ENCODE measurements at regions not wholly inside any gene's neighbourhood (a gene's known extent, or its start where the extent isn't known, plus 50 kb on each side); places are given as distances from the start of the nearest gene placed in this dataset.

DNA sequence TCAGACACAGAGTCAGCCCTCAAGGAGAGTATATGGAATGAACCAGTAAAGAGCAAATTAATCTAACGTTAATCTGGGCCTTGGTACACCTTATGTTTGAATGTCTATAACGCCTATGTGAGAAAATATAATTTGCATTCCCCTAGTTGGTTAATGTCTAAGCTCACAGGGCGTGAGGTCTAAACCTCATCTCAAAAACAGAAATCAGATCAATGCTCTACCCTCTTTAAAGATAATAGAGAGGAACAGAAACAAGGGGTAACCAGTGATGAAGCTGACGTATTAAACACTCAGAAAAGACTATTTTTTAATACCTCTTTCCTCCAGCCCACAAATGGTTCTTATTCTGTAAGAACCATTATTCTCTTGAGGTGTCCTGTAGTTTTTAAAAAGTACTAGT, 369.2 kb upstream of the NOCT start:
- Histone ChIP-seq H3K36me3 (ENCODE audit: control insufficient read depth, low read length) (no peaks in the 10 kb centered on the region), H3F3A (ENCODE audit: control insufficient read depth, insufficient read depth) (no peaks in the 10 kb centered on the region), H3K4me2 (ENCODE audit: low read length) (no peak overlapping the region), H3K27ac (ENCODE audit: low read depth, low read length) (no peak overlapping the region), H3K4me1 (ENCODE audit: control insufficient read depth, low read length) (no peaks in the 10 kb centered on the region), H3K9me2 (replicated peaks; ENCODE audit: control insufficient read depth, low read length) (no peaks in the 10 kb centered on the region), H4K20me1 (ENCODE audit: control insufficient read depth, insufficient read depth, low read depth, low read length) (no peaks in the 10 kb centered on the region), H3K79me2 (ENCODE audit: control insufficient read depth, low read length) (no peaks in the 10 kb centered on the region), H3K4me3 (ENCODE audit: low read length) (no peak overlapping the region), H3K27me3 (ENCODE audit: control insufficient read depth, low read length) (no peaks in the 10 kb centered on the region), H3K9me3 (ENCODE audit: control insufficient read depth, insufficient read depth, low read length) (no peaks in the 10 kb centered on the region)
- no peak for TF ChIP-seq EZH2phosphoT487 (IDR thresholded peaks at IDR 0.05; ENCODE audit: borderline replicate concordance, low read length)
- TF ChIP-seq, protein P1, sequence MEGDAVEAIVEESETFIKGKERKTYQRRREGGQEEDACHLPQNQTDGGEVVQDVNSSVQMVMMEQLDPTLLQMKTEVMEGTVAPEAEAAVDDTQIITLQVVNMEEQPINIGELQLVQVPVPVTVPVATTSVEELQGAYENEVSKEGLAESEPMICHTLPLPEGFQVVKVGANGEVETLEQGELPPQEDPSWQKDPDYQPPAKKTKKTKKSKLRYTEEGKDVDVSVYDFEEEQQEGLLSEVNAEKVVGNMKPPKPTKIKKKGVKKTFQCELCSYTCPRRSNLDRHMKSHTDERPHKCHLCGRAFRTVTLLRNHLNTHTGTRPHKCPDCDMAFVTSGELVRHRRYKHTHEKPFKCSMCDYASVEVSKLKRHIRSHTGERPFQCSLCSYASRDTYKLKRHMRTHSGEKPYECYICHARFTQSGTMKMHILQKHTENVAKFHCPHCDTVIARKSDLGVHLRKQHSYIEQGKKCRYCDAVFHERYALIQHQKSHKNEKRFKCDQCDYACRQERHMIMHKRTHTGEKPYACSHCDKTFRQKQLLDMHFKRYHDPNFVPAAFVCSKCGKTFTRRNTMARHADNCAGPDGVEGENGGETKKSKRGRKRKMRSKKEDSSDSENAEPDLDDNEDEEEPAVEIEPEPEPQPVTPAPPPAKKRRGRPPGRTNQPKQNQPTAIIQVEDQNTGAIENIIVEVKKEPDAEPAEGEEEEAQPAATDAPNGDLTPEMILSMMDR (IDR thresholded peaks at IDR 0.05; ENCODE audit: low read depth, low read length, poor library complexity, severe bottlenecking) = no peak

DNA sequence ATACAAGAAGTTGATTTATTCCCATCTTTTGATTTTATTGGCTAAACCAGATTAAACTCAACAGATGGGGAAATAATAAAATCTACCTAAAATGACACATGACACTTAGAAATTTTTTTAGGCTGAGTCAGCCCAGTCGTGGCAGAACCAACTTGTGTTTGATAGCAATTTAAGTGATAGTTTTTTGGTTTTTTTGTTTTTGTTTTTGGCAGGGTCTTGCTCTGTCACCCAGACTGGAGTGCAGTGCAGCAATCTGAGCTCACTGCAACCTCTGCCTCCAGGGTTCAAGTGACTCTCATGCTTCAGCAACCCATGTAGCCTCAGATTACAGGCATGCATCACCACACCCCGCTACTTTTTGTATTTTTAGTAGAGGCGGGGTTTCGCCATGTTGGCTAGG, 370.3 kb upstream of the NOCT start:
- H4K20me1 ChIP-seq (ENCODE audit: control insufficient read depth, insufficient read depth, low read depth, low read length) = no peaks in the 10 kb centered on the region
- H3K9me2 ChIP-seq (replicated peaks; ENCODE audit: control insufficient read depth, low read length) = no peaks in the 10 kb centered on the region
- no peaks in the 10 kb centered on the region for H3K4me1 ChIP-seq (ENCODE audit: control insufficient read depth, low read length)
- TF ChIP-seq EZH2phosphoT487 (IDR thresholded peaks at IDR 0.05; ENCODE audit: borderline replicate concordance, low read length) = no peak
- TF ChIP-seq, protein P1 (IDR thresholded peaks at IDR 0.05; ENCODE audit: low read depth, low read length, poor library complexity, severe bottlenecking) = no peak
- H3K9me3 ChIP-seq (ENCODE audit: control insufficient read depth, insufficient read depth, low read length) = no peaks in the 10 kb centered on the region
- H3K4me2 ChIP-seq (ENCODE audit: low read length) = no peak overlapping the region
- H3F3A ChIP-seq (ENCODE audit: control insufficient read depth, insufficient read depth) = no peaks in the 10 kb centered on the region
- no peak overlapping the region for H3K27ac ChIP-seq (ENCODE audit: low read depth, low read length)
- H3K27me3 ChIP-seq (ENCODE audit: control insufficient read depth, low read length) = no peaks in the 10 kb centered on the region
- H3K79me2 ChIP-seq (ENCODE audit: control insufficient read depth, low read length) = no peaks in the 10 kb centered on the region
- H3K4me3 ChIP-seq (ENCODE audit: low read length) = no peak overlapping the region
- no peaks in the 10 kb centered on the region for H3K36me3 ChIP-seq (ENCODE audit: control insufficient read depth, low read length)

DNA sequence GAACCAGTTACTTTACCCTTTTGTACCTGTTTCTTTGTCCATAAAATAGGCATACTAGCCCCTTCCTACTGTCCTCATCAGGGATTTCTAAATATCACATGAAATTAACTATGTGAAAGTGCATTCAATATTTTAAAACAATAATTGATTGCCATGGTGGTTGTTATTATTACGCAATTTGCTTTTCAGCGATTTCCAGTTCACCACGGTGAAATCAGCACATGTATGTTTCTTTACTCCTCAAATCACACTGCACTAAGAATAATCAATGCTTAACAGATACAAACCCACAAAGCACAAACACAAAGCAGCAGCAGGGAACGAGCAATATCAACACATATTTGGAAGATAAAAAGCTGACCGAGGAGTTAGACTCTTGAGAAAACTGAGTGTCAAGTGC, 371.3 kb upstream of the NOCT start:
- Histone ChIP-seq H3K9me3 (ENCODE audit: control insufficient read depth, insufficient read depth, low read length) (no peaks in the 10 kb centered on the region), H3F3A (ENCODE audit: control insufficient read depth, insufficient read depth) (no peaks in the 10 kb centered on the region), H3K4me1 (ENCODE audit: control insufficient read depth, low read length) (no peaks in the 10 kb centered on the region), H3K4me3 (ENCODE audit: low read length) (no peak overlapping the region), H3K27me3 (ENCODE audit: control insufficient read depth, low read length) (no peaks in the 10 kb centered on the region), H3K4me2 (ENCODE audit: low read length) (no peak overlapping the region), H3K36me3 (ENCODE audit: control insufficient read depth, low read length) (no peaks in the 10 kb centered on the region), H3K27ac (ENCODE audit: low read depth, low read length) (no peak overlapping the region), H4K20me1 (ENCODE audit: control insufficient read depth, insufficient read depth, low read depth, low read length) (no peaks in the 10 kb centered on the region), H3K9me2 (replicated peaks; ENCODE audit: control insufficient read depth, low read length) (no peaks in the 10 kb centered on the region), H3K79me2 (ENCODE audit: control insufficient read depth, low read length) (no peaks in the 10 kb centered on the region)
- TF ChIP-seq EZH2phosphoT487 (IDR thresholded peaks at IDR 0.05; ENCODE audit: borderline replicate concordance, low read length) = no peak
- TF ChIP-seq, protein P1 (IDR thresholded peaks at IDR 0.05; ENCODE audit: low read depth, low read length, poor library complexity, severe bottlenecking) = no peak

DNA sequence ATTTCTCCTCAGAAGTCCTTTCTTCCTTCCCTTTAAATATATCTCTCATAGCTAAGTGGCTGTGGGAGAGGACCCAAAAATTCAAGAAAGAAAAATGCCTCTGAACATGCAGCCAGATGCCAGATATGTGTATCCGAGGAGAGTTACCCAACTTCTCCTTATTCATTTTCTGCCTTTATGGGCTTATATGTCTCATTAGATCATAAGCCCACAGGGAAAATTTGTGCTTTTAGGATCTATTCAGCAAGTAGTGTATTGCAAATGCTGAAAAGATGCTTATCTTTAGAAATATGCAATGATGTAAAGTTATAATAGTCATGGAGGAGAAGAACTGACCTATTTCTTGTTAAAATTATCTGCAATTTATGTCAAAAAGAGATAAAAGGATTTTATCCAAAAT, 371.8 kb upstream of the NOCT start:
- no peaks in the 10 kb centered on the region for H3K79me2 ChIP-seq (ENCODE audit: control insufficient read depth, low read length)
- H3K9me3 ChIP-seq (ENCODE audit: control insufficient read depth, insufficient read depth, low read length) = no peaks in the 10 kb centered on the region
- TF ChIP-seq EZH2phosphoT487 (IDR thresholded peaks at IDR 0.05; ENCODE audit: borderline replicate concordance, low read length) = no peak
- TF ChIP-seq, protein P1 (IDR thresholded peaks at IDR 0.05; ENCODE audit: low read depth, low read length, poor library complexity, severe bottlenecking) = no peak
- no peak overlapping the region for H3K27ac ChIP-seq (ENCODE audit: low read depth, low read length)
- H3K4me1 ChIP-seq (ENCODE audit: control insufficient read depth, low read length) = no peaks in the 10 kb centered on the region
- H3K27me3 ChIP-seq (ENCODE audit: control insufficient read depth, low read length) = no peaks in the 10 kb centered on the region
- H3K4me3 ChIP-seq (ENCODE audit: low read length) = no peak overlapping the region
- H3K9me2 ChIP-seq (replicated peaks; ENCODE audit: control insufficient read depth, low read length) = no peaks in the 10 kb centered on the region
- H3F3A ChIP-seq (ENCODE audit: control insufficient read depth, insufficient read depth) = no peaks in the 10 kb centered on the region
- H4K20me1 ChIP-seq (ENCODE audit: control insufficient read depth, insufficient read depth, low read depth, low read length) = no peaks in the 10 kb centered on the region
- no peak overlapping the region for H3K4me2 ChIP-seq (ENCODE audit: low read length)
- no peaks in the 10 kb centered on the region for H3K36me3 ChIP-seq (ENCODE audit: control insufficient read depth, low read length)

All from DOHH2 (cell line).